C4-2B (cell line): ENCODE measurements at regions not wholly inside any gene's neighbourhood (a gene's known extent, or its start where the extent isn't known, plus 50 kb on each side); places are given as distances from the start of the nearest gene placed in this dataset.

ENCODE experiments used
- CTCF ChIP-seq: fragments of 450-650 bp; conservative IDR thresholded peaks from 2 replicates; pipeline ENCODE4 v1.5.1; 2017; ENCODE audit warnings: mild to moderate bottlenecking
- ZFX ChIP-seq: fragments of 450-650 bp; IDR thresholded peaks from 2 replicates; pipeline ENCODE4 v1.6.1; 2017

- no peak for TF ChIP-seq CTCF
- no peak for TF ChIP-seq ZFX
Measured at GRCh38 chr17:36884495-36885152, 52.7 kb upstream of the LHX1 start.
